K562 (cell line): ENCODE measurements at regions not wholly inside any gene's neighbourhood (a gene's known extent, or its start where the extent isn't known, plus 50 kb on each side); places are given as distances from the start of the nearest gene placed in this dataset.

Experiments used
- ATAC-seq: fragments of 200-7000 bp; cut with Tn5 transposase; 3 replicates; pipeline ENCODE4 v1.9.1; 2020; ENCODE audit warnings: moderate library complexity
- BruUV-seq: library from RNA; stranded (reverse); fragments of 400-500 nt; replicated peaks from 2 replicates; lab custom pipeline; 2021; lab: Mats Ljungman, UMichigan
- CTCF ChIA-PET: fragments of 300-600 bp; formaldehyde crosslinking; extraction: SDS; loops from one replicate; lab custom pipeline; 2021; ENCODE audit warnings: low intra/inter-chr PET ratio; lab: Yijun Ruan, JAX
- POLR2A ChIA-PET: fragments of 300-600, 350-650 bp; sonication (Branson Sonifier 250); formaldehyde crosslinking; extraction: SDS; loops from one replicate; lab custom pipeline; 2021; ENCODE audit warnings: antibody characterized with exemption, inconsistent platforms; lab: Yijun Ruan, JAX
- DNase-seq, 4 experiments: peaks; one replicate each; pipeline versions ENCODE4 v3.0.0 to v3.0.0-alpha.2; 2011 to 2018; ENCODE audit warnings: low spot score in 3 of 4, mixed read lengths in 3 of 4; ENCODE audit errors: extremely low read depth in 1 of 4
- FAIRE-seq: peaks from 2 replicates; lab custom pipeline; 2011; peaks lifted over from hg19 to GRCh38; lab: Jason Lieb, UNC
- H2AFZ ChIP-seq: 2 replicates; pipeline ENCODE4 v1.6.0; 2011; ENCODE audit warnings: low read depth, low read length, control low read depth, inconsistent platforms
- H3K27ac ChIP-seq: fragments of 200-600 bp; 3 replicates; pipeline ENCODE4 v1.8.0; 2011; ENCODE audit warnings: low read depth, mild to moderate bottlenecking, control low read depth, inconsistent platforms, low read length, moderate library complexity, mixed read lengths; ENCODE audit errors: extremely low read depth
- H3K27me3 ChIP-seq, 2 experiments: fragments of 300-600 bp in 1 of 2; 2 replicates in 1 of 2; 3 replicates in 1 of 2; pipeline versions ENCODE4 v1.6.0 to v1.8.0; 2011; ENCODE audit warnings: inconsistent platforms in 2 of 2, low read length in 2 of 2, mild to moderate bottlenecking in 1 of 2, mixed read lengths in 1 of 2, moderate library complexity in 1 of 2; ENCODE audit not compliant: control insufficient read depth in 2 of 2, insufficient read depth in 2 of 2
- H3K36me3 ChIP-seq: fragments of 300-600 bp; 3 replicates; pipeline ENCODE4 v1.8.0; 2011; ENCODE audit warnings: mild to moderate bottlenecking, low read length, inconsistent platforms; ENCODE audit not compliant: control insufficient read depth, insufficient read depth
- H3K4me1 ChIP-seq, 2 experiments: fragments of 200-600 bp in 1 of 2; replicated peaks in 1 of 2; 2 replicates in 1 of 2; 3 replicates in 1 of 2; pipeline versions ENCODE4 v1.5.1 to v1.8.0; 2011; ENCODE audit warnings: inconsistent platforms in 2 of 2, low read length in 2 of 2, mild to moderate bottlenecking in 1 of 2, mixed read lengths in 1 of 2, moderate library complexity in 1 of 2; ENCODE audit not compliant: control insufficient read depth in 2 of 2, insufficient read depth in 2 of 2
- H3K4me2 ChIP-seq: 2 replicates; pipeline ENCODE4 v1.6.1; 2011; ENCODE audit warnings: low read length, control low read depth, inconsistent platforms, mixed read lengths; ENCODE audit not compliant: insufficient read depth
- H3K4me3 ChIP-seq: fragments of 200-600 bp; sonication (generic), shearing (Covaris generic); 2 replicates; pipeline ENCODE4 v1.5.1; 2016; ENCODE audit warnings: control low read depth, inconsistent platforms
- H3K79me2 ChIP-seq: fragments of 200-600 bp; 3 replicates; pipeline ENCODE4 v1.8.0; 2011; ENCODE audit warnings: low read length, inconsistent platforms; ENCODE audit not compliant: control insufficient read depth, insufficient read depth
- H3K9ac ChIP-seq, 2 experiments: 2 replicates each; pipeline versions ENCODE4 v1.6.0 to v1.6.1; 2011; ENCODE audit warnings: low read depth in 2 of 2, low read length in 2 of 2, control low read depth in 1 of 2, inconsistent platforms in 1 of 2, mild to moderate bottlenecking in 1 of 2, mixed read lengths in 1 of 2; ENCODE audit not compliant: insufficient read depth in 1 of 2
- H3K9me1 ChIP-seq: one replicate; pipeline ENCODE4 v1.6.0; 2011; ENCODE audit warnings: inconsistent platforms, mild to moderate bottlenecking, low read length, moderate library complexity; ENCODE audit not compliant: control insufficient read depth, insufficient read depth
- H3K9me3 ChIP-seq: replicated peaks from 2 replicates; pipeline ENCODE4 v1.5.1; 2011; ENCODE audit warnings: low read depth, low read length, inconsistent platforms; ENCODE audit not compliant: control insufficient read depth, insufficient read depth
- H4K20me1 ChIP-seq: replicated peaks from 2 replicates; pipeline ENCODE4 v1.6.1; 2011; ENCODE audit warnings: low read length, inconsistent platforms, mixed read lengths; ENCODE audit not compliant: control insufficient read depth, insufficient read depth
- BRCA1 ChIP-seq, 2 experiments: fragments of 450-650 bp in 1 of 2; sonication (generic) in 1 of 2; formaldehyde crosslinking in 1 of 2; IDR thresholded peaks; 2 replicates each; pipeline versions ENCODE4 v1.5.0 to v1.6.1; 2017 to 2020; ENCODE audit warnings: mild to moderate bottlenecking in 1 of 2, missing genetic modification reagents in 1 of 2
- CHD1 ChIP-seq: fragments of 200-600 bp; sonication (generic); IDR thresholded peaks from one replicate; pipeline ENCODE4 v1.6.1; 2012; ENCODE audit warnings: mild to moderate bottlenecking, moderate library complexity, low read length, inconsistent platforms
- CREM ChIP-seq: IDR thresholded peaks from 2 replicates; pipeline ENCODE4 v1.6.1; 2014; ENCODE audit warnings: antibody characterized with exemption, low read depth
- CTBP1 ChIP-seq: fragments of 450-650 bp; IDR thresholded peaks from 2 replicates; pipeline ENCODE4 v1.6.1; 2016; ENCODE audit warnings: borderline replicate concordance
- ELF4 ChIP-seq: fragments of 450-650 bp; formaldehyde crosslinking; IDR thresholded peaks from 2 replicates; pipeline ENCODE4 v1.4.0; 2022; ENCODE audit warnings: missing genetic modification characterization
- EWSR1 ChIP-seq: fragments of 450-650 bp; IDR thresholded peaks from 2 replicates; pipeline ENCODE4 v1.6.1; 2018; ENCODE audit warnings: borderline replicate concordance, mild to moderate bottlenecking, low read depth, moderate library complexity; ENCODE audit not compliant: partially characterized antibody
- GATAD2A ChIP-seq: fragments of 450-650 bp; IDR thresholded peaks from 2 replicates; pipeline ENCODE4 v1.6.1; 2017
- IRF2 ChIP-seq: sonication (generic); formaldehyde crosslinking; IDR thresholded peaks from 2 replicates; pipeline ENCODE4 v1.8.1; 2022; ENCODE audit warnings: mild to moderate bottlenecking, missing genetic modification reagents
- KDM2B ChIP-seq: fragments of 250-450 bp; sonication (Bioruptor Pico); IDR thresholded peaks from 2 replicates; pipeline ENCODE4 v1.8.0; 2021; ENCODE audit warnings: mild to moderate bottlenecking, moderate library complexity
- KDM4B ChIP-seq, 2 experiments: fragments of 450-650 bp in 1 of 2; sonication (generic) in 1 of 2; IDR thresholded peaks; 2 replicates each; pipeline ENCODE4 v1.6.1; 2016 to 2017; ENCODE audit warnings: borderline replicate concordance in 2 of 2, antibody characterized with exemption in 1 of 2, low read depth in 1 of 2, mild to moderate bottlenecking in 1 of 2
- MYC ChIP-seq, 2 experiments: fragments of 250-450 bp in 1 of 2; sonication (Bioruptor Pico) in 1 of 2; IDR thresholded peaks; 2 replicates each; pipeline versions ENCODE4 v1.5.1 to v1.6.1; 2012 to 2021; ENCODE audit warnings: low read depth in 2 of 2, borderline replicate concordance in 1 of 2, improper control_type of control experiment in 1 of 2, low read length in 1 of 2, mild to moderate bottlenecking in 1 of 2, moderate library complexity in 1 of 2
- NCOA4 ChIP-seq: fragments of 450-650 bp; IDR thresholded peaks from 2 replicates; pipeline ENCODE4 v1.6.1; 2018; ENCODE audit warnings: mild to moderate bottlenecking; ENCODE audit not compliant: partially characterized antibody
- SRF ChIP-seq, 2 experiments: fragments of 250-450, 450-650 bp in 1 of 2; sonication (Bioruptor Pico) in 1 of 2; sonication (generic) in 1 of 2; formaldehyde crosslinking; IDR thresholded peaks; 2 replicates each; pipeline versions ENCODE4 v1.5.0 to v1.5.1; 2020 to 2022; ENCODE audit warnings: mild to moderate bottlenecking in 1 of 2, missing genetic modification reagents in 1 of 2
- ZC3H11A ChIP-seq: IDR thresholded peaks from 2 replicates; pipeline ENCODE4 v1.6.1; 2012; ENCODE audit warnings: low read depth, low read length, improper control_type of control experiment
- ZNF316 ChIP-seq: fragments of 450-650 bp; IDR thresholded peaks from 2 replicates; pipeline ENCODE4 v1.6.1; 2016
- WGBS: fragments of 100-300 bp; shearing (Covaris generic); methylation state at CpG from one replicate; pipeline ENCODE4 v1.1.6; 2016; ENCODE audit warnings: low coverage, mixed read lengths; ENCODE audit not compliant: insufficient coverage; ENCODE audit errors: missing lambda C conversion rate; 5-methylcytosine and 5-hydroxymethylcytosine counted together
- in situ Hi-C: fragments of 300-500 bp; cut with MboI; formaldehyde crosslinking; loops from 4 replicates; pipeline ENCODE4 v1.15.0; 2018; ENCODE audit warnings: inconsistent platforms, mixed read lengths
- intact Hi-C: fragments of 100-400 bp; cut with micrococcal nuclease; formaldehyde crosslinking; loops from 2 replicates; pipeline ENCODE4 v1.14.2; 2022
- TF ChIP-seq, protein P1 (sequence below): IDR thresholded peaks from 2 replicates; pipeline ENCODE4 v1.6.1; 2014; ENCODE audit warnings: antibody characterized with exemption
- TF ChIP-seq, protein P2 (sequence below): sonication (generic); formaldehyde crosslinking; IDR thresholded peaks from 2 replicates; pipeline ENCODE4 v1.9.0; 2022; ENCODE audit warnings: mild to moderate bottlenecking, missing genetic modification reagents
- TF ChIP-seq, protein P3 (sequence below): fragments of 450-650 bp; IDR thresholded peaks from 2 replicates; pipeline ENCODE4 v1.6.1; 2017; ENCODE audit warnings: antibody characterized with exemption

DNA sequence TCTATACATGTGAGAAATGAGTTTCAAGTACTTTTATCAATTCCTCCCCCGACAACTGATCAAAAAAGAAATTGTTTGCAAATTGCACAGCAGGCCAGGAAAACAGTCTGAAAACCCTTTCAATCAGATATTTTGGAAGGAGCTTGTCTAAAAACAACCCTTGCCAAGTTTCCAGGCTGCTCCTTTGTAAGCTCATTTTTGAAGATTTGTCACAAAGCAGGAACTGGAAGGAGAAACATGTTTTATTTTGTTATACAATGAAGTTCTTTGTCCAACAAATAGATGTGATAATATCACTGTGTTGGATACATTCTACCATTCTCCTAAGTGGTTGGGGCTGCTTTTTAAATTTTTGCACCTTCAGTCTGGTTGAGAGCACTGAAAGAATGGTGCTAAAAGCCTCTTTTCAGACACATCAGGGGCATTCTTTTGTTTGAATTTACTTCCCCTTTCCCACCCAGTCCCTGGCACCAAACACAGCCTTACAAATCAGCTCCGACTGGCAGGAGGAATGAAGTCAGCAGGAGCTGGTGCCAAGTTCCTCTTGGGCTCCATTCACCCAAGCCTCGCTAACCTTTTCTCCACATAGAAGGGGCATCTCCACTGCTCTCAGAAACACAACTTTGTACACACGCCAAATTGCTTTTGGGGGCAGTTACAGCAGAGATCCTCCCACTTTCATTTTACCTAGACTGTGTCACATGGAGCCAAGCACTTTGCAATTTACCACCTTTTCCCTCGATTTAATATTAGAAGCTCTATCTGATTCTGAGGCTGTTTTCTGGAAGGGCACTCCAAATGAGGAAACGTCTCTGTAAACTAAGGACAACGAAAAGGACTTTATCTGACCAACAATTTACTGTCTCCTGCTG, 88.0 kb downstream of the C1D start:
- H3K27ac ChIP-seq: no peak overlapping the region
- no peaks in the 10 kb centered on the region for H4K20me1 ChIP-seq
- H3K4me2 ChIP-seq: no peak overlapping the region
- WGBS: 0% methylated on average over 7 of the region's 7 CpGs
- no peak for TF ChIP-seq MYC (IDR thresholded peaks at IDR 0.05; ENCODE audit: low read depth, low read length)
- no peak for TF ChIP-seq MYC (CRISPR knock-in tag; IDR thresholded peaks at IDR 0.05; ENCODE audit: borderline replicate concordance, low read depth)
- TF ChIP-seq, protein P1, sequence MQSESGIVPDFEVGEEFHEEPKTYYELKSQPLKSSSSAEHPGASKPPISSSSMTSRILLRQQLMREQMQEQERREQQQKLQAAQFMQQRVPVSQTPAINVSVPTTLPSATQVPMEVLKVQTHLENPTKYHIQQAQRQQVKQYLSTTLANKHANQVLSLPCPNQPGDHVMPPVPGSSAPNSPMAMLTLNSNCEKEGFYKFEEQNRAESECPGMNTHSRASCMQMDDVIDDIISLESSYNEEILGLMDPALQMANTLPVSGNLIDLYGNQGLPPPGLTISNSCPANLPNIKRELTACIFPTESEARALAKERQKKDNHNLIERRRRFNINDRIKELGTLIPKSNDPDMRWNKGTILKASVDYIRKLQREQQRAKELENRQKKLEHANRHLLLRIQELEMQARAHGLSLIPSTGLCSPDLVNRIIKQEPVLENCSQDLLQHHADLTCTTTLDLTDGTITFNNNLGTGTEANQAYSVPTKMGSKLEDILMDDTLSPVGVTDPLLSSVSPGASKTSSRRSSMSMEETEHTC: no peak
- TF ChIP-seq, protein P2, sequence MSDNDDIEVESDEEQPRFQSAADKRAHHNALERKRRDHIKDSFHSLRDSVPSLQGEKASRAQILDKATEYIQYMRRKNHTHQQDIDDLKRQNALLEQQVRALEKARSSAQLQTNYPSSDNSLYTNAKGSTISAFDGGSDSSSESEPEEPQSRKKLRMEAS (CRISPR knock-in tag): no peak
- TF ChIP-seq ZC3H11A: no peak
- TF ChIP-seq CTBP1: no peak
- no peak for TF ChIP-seq KDM2B (CRISPR knock-in tag)
- TF ChIP-seq SRF (CRISPR knock-in tag; IDR thresholded peaks at IDR 0.05): no peak
- no peak for TF ChIP-seq CREM
- no peak for TF ChIP-seq BRCA1 (IDR thresholded peaks at IDR 0.05)
- no peak for TF ChIP-seq BRCA1 (CRISPR knock-in tag; IDR thresholded peaks at IDR 0.05)
- TF ChIP-seq IRF2 (CRISPR knock-in tag): no peak
- no peak for TF ChIP-seq CHD1
- TF ChIP-seq ZNF316: no peak
- TF ChIP-seq EWSR1: no peak
- no peak for TF ChIP-seq KDM4B (IDR thresholded peaks at IDR 0.05; ENCODE audit: borderline replicate concordance in 2 of 2, low read depth in 1 of 2)
- TF ChIP-seq ELF4 (CRISPR knock-in tag): no peak
- TF ChIP-seq, protein P3, sequence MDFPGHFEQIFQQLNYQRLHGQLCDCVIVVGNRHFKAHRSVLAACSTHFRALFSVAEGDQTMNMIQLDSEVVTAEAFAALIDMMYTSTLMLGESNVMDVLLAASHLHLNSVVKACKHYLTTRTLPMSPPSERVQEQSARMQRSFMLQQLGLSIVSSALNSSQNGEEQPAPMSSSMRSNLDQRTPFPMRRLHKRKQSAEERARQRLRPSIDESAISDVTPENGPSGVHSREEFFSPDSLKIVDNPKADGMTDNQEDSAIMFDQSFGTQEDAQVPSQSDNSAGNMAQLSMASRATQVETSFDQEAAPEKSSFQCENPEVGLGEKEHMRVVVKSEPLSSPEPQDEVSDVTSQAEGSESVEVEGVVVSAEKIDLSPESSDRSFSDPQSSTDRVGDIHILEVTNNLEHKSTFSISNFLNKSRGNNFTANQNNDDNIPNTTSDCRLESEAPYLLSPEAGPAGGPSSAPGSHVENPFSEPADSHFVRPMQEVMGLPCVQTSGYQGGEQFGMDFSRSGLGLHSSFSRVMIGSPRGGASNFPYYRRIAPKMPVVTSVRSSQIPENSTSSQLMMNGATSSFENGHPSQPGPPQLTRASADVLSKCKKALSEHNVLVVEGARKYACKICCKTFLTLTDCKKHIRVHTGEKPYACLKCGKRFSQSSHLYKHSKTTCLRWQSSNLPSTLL: no peak
- TF ChIP-seq NCOA4: no peak
- TF ChIP-seq GATAD2A: no peak
- TF ChIP-seq, all 486 proteins: peak for 0
- Histone ChIP-seq H2AFZ (no peak overlapping the region), H3K4me3 (no peak overlapping the region), H3K9me3 (no peaks in the 10 kb centered on the region), H3K9me1 (no peaks in the 10 kb centered on the region), H3K9ac (no peak overlapping the region), H3K79me2 (no peaks in the 10 kb centered on the region), H3K4me1 (no peaks in the 10 kb centered on the region), H3K27me3 (peaks cover 0 to 2% of the 10 kb centered on the region in 2 experiments; a peak in 1 of 5 replicates), H3K36me3 (no peaks in the 10 kb centered on the region)
- no peak for FAIRE-seq
- no peak for DNase-seq
- ChIA-PET CTCF (no interaction called here), POLR2A (interaction anchor here (0.6 to 1.2 kb wide), 2 partner anchors 12 to 62 kb away, joined by 3 to 4 read pairs; no protein-coding TSS in a partner anchor)
- BruUV-seq: no TSS peak
- intact Hi-C loops (no loop called here), in situ Hi-C loops (no loop called here)
- ATAC-seq: no peak
